ENCODE measurements at regions not wholly inside any gene's neighbourhood (a gene's known extent, or its start where the extent isn't known, plus 50 kb on each side); places are given as distances from the start of the nearest gene placed in this dataset.

GRCh38 chr16:51084074-51084928 is 66.8 kb downstream of the SALL1 start:
- TF ChIP-seq CTCF (IDR thresholded peaks at IDR 0.05) = no peak
- no peak for TF ChIP-seq POLR2A (IDR thresholded peaks at IDR 0.05)
